ENCODE measurements at regions not wholly inside any gene's neighbourhood (a gene's known extent, or its start where the extent isn't known, plus 50 kb on each side); places are given as distances from the start of the nearest gene placed in this dataset.

DNA sequence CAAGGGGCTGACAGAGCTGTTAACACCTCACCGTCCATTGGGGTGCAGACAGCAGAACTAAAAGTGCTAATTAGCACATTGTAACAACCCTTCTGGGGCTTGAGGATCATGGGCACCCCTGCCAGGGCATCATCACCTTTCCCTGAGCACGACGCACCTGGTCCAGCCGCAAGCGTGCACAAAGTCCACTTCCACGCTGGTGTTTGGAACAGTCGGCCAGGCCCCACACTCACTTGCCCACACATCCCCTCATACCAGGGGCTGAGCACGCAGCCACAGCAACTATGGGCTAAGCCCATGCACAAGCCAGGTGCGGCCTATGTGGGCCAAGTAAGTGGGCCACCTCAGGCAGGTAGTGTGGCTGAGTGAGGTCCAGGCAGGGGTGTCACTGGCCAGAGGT, 148.7 kb downstream of the CCDC59 start:
- H3K9me3 Mint-ChIP-seq, result peaks cover 21% of the 10 kb centered on the region
- H3K4me3 Mint-ChIP-seq, result no peak overlapping the region
- no peaks in the 10 kb centered on the region for H3K27me3 Mint-ChIP-seq (ENCODE audit: low read depth)
- no peak overlapping the region for H3K27ac Mint-ChIP-seq
- TF ChIP-seq, protein P1, sequence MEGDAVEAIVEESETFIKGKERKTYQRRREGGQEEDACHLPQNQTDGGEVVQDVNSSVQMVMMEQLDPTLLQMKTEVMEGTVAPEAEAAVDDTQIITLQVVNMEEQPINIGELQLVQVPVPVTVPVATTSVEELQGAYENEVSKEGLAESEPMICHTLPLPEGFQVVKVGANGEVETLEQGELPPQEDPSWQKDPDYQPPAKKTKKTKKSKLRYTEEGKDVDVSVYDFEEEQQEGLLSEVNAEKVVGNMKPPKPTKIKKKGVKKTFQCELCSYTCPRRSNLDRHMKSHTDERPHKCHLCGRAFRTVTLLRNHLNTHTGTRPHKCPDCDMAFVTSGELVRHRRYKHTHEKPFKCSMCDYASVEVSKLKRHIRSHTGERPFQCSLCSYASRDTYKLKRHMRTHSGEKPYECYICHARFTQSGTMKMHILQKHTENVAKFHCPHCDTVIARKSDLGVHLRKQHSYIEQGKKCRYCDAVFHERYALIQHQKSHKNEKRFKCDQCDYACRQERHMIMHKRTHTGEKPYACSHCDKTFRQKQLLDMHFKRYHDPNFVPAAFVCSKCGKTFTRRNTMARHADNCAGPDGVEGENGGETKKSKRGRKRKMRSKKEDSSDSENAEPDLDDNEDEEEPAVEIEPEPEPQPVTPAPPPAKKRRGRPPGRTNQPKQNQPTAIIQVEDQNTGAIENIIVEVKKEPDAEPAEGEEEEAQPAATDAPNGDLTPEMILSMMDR (IDR thresholded peaks at IDR 0.05; ENCODE audit: unreplicated experiment in 3 of 3), result no peak
- H3K4me1 Mint-ChIP-seq, result no peaks in the 10 kb centered on the region
- no peaks in the 10 kb centered on the region for H3K36me3 Mint-ChIP-seq (ENCODE audit: low read depth)

DNA sequence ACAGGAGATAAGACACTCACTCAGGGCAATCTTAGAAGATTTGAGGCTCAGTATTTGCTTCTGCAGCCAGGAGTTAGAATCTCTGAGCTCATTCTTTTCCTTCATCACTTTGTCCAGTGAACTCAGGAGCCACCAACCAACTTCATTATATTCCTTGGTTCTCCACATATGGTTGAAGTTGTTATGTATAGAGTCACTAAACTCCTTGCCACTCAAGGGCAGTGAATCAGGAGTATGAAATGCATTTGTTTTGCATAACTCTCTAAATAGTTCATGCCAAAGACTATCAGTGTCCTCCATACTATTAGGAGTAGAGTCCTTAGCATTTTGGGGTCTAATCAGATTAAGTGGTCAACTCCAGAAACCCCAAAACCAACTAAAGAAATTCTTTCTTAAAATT, 150.6 kb downstream of the CCDC59 start:
- Mint-ChIP-seq H3K4me3 (no peak overlapping the region), H3K36me3 (ENCODE audit: low read depth) (no peaks in the 10 kb centered on the region), H3K27ac (no peak overlapping the region), H3K4me1 (no peaks in the 10 kb centered on the region), H3K27me3 (ENCODE audit: low read depth) (peaks cover 4% of the 10 kb centered on the region), H3K9me3 (peaks cover 21% of the 10 kb centered on the region)
- TF ChIP-seq, protein P1 (IDR thresholded peaks at IDR 0.05; ENCODE audit: unreplicated experiment in 3 of 3), result no peak

DNA sequence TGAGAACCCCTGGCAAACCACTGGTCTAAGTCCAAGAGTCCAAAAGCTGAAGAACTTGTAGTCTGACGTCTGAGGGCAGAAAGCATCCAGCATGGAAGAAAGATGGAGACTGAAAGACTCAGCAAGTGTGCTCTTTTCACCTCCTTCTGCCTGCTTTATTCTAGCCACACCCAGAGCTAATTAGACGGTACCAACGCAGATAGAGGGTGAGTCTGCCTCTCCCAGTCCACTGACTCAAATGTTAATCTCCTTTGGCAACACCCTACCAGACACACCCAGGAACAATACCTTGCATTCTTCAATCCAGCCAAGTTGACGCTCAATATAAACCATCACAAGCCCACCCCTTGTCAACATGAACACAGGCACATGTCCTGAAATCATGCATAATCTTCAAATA, 155.1 kb downstream of the CCDC59 start:
- H3K4me1 Mint-ChIP-seq, result no peaks in the 10 kb centered on the region
- peaks cover 4% of the 10 kb centered on the region for H3K9me3 Mint-ChIP-seq
- TF ChIP-seq, protein P1 (IDR thresholded peaks at IDR 0.05; ENCODE audit: unreplicated experiment in 3 of 3), result no peak
- H3K36me3 Mint-ChIP-seq (ENCODE audit: low read depth), result no peaks in the 10 kb centered on the region
- peaks cover 4% of the 10 kb centered on the region for H3K27me3 Mint-ChIP-seq (ENCODE audit: low read depth)
- no peak overlapping the region for H3K27ac Mint-ChIP-seq
- H3K4me3 Mint-ChIP-seq, result no peak overlapping the region

DNA sequence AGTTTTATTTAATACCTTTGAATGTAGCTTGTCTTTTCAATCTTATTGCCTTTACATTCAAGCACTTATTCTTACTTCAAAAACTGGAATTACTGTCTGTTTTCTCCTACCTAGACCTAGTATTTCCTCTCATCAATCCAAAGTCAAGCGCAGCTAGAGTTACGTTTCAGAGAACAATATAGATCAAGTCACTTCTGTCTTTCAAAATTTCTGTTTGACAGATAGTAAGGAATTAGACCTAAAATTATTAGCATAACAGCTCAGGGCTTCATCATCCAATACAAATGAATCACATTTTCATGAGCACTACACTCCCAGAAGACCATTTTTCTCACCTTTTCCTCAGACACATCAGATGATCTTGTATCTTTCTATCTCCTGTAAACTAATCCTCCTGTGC, 170.6 kb downstream of the CCDC59 start:
- Mint-ChIP-seq H3K9me3 (peaks cover 2% of the 10 kb centered on the region), H3K4me1 (no peaks in the 10 kb centered on the region), H3K4me3 (no peak overlapping the region), H3K27ac (no peak overlapping the region), H3K36me3 (ENCODE audit: low read depth) (no peaks in the 10 kb centered on the region), H3K27me3 (ENCODE audit: low read depth) (no peaks in the 10 kb centered on the region)
- TF ChIP-seq, protein P1 (IDR thresholded peaks at IDR 0.05; ENCODE audit: unreplicated experiment in 3 of 3), result no peak

DNA sequence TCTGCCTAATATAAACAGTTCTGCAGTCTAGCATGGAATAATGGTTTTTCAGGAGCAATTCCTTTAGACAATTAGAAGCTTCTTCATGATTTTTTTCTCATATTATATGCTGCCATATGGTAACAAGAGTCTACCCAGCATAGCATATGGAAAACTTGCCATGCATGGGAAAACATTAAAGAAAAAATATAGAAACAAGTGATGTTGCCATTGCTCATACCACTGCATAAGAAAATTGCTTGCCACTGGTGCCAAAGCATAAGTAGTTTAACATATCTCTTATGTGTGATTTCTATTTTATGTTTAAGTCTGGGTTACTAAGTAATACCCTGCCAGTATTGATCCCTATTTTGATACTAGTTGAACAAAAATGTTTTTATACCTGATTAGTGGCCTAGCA, 171.2 kb downstream of the CCDC59 start:
- Mint-ChIP-seq H3K4me3 (no peak overlapping the region), H3K27me3 (ENCODE audit: low read depth) (no peaks in the 10 kb centered on the region), H3K4me1 (no peaks in the 10 kb centered on the region), H3K36me3 (ENCODE audit: low read depth) (no peaks in the 10 kb centered on the region), H3K27ac (no peak overlapping the region), H3K9me3 (peaks cover 2% of the 10 kb centered on the region)
- TF ChIP-seq, protein P1 (IDR thresholded peaks at IDR 0.05; ENCODE audit: unreplicated experiment in 3 of 3), result no peak

DNA sequence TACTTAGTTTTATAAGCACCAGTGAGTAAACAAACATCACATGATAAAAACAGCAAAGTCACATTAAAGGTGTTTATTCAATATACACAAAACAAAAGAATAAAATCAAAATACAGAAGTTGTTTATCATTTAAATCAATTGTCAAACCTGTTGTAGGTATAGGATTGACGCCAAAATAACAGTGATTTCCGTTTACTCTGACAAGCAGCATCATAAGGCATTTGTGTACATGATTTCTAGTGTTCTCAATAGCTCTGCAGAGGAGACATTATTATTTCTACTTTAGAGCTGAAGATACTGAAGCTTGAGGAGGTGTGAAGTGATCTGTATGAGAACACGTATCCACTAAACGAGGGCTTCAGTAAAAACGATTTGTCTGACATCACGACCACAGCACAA, 171.9 kb downstream of the CCDC59 start:
- Mint-ChIP-seq H3K27me3 (ENCODE audit: low read depth) (no peaks in the 10 kb centered on the region), H3K36me3 (ENCODE audit: low read depth) (no peaks in the 10 kb centered on the region)

More for the DNA sequence above, 171.9 kb downstream of the CCDC59 start:
- Mint-ChIP-seq H3K4me1 (no peaks in the 10 kb centered on the region), H3K27ac (no peak overlapping the region), H3K4me3 (no peak overlapping the region), H3K9me3 (peaks cover 2% of the 10 kb centered on the region)
- TF ChIP-seq, protein P1 (IDR thresholded peaks at IDR 0.05; ENCODE audit: unreplicated experiment in 3 of 3), result no peak
